ENCODE measurements at regions not wholly inside any gene's neighbourhood (a gene's known extent, or its start where the extent isn't known, plus 50 kb on each side); places are given as distances from the start of the nearest gene placed in this dataset.

- Mint-ChIP-seq H3K36me3 (ENCODE audit: low read depth) (no peaks in the 10 kb centered on the region), H3K4me1 (no peaks in the 10 kb centered on the region), H3K27me3 (no peaks in the 10 kb centered on the region), H3K9me3 (peaks cover 4% of the 10 kb centered on the region), H3K27ac (no peak overlapping the region), H3K4me3 (no peak overlapping the region)
- CTCF ChIA-PET = no interaction called here
- ATAC-seq (ENCODE audit: low read depth) (no peak), DNase-seq (no peak)
- intact Hi-C loops (cut with micrococcal nuclease) = no loop called here
- POLR2A ChIA-PET = no interaction called here
- TF ChIP-seq, protein P1, sequence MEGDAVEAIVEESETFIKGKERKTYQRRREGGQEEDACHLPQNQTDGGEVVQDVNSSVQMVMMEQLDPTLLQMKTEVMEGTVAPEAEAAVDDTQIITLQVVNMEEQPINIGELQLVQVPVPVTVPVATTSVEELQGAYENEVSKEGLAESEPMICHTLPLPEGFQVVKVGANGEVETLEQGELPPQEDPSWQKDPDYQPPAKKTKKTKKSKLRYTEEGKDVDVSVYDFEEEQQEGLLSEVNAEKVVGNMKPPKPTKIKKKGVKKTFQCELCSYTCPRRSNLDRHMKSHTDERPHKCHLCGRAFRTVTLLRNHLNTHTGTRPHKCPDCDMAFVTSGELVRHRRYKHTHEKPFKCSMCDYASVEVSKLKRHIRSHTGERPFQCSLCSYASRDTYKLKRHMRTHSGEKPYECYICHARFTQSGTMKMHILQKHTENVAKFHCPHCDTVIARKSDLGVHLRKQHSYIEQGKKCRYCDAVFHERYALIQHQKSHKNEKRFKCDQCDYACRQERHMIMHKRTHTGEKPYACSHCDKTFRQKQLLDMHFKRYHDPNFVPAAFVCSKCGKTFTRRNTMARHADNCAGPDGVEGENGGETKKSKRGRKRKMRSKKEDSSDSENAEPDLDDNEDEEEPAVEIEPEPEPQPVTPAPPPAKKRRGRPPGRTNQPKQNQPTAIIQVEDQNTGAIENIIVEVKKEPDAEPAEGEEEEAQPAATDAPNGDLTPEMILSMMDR (IDR thresholded peaks at IDR 0.05) = no peak
These were observed 1132.2 kb upstream of the FAM98A start for GRCh38 chr2:34731292-34731691.

DNA sequence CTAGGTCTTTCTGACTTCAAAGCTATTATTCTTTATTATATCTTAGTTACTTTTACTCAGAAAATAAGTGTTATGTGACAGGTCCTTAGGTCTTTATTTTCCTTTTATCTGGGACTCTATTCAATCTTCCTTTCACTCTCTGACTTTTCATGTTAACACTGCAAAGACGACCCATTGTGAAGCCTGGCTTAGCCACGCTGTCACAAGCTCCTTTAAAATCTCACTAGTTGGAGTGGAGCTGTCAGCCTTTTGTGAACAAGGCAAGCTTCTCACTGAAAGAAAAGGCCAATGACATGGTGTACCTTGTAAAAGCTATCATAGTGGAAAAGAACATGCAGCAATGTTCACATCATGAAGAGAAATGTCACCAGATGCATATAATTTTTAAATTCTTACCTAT lies 1130.7 kb upstream of the FAM98A start:
- H3K27me3 Mint-ChIP-seq = no peaks in the 10 kb centered on the region
- intact Hi-C loops (cut with micrococcal nuclease) = no loop called here
- no peak for DNase-seq
- no peak overlapping the region for H3K27ac Mint-ChIP-seq
- H3K4me1 Mint-ChIP-seq = no peaks in the 10 kb centered on the region
- POLR2A ChIA-PET = no interaction called here
- no peak for ATAC-seq (ENCODE audit: low read depth)
- H3K36me3 Mint-ChIP-seq (ENCODE audit: low read depth) = no peaks in the 10 kb centered on the region
- TF ChIP-seq, protein P1 (IDR thresholded peaks at IDR 0.05) = no peak
- H3K4me3 Mint-ChIP-seq = no peak overlapping the region
- CTCF ChIA-PET = no interaction called here
- peaks cover 4% of the 10 kb centered on the region for H3K9me3 Mint-ChIP-seq

DNA sequence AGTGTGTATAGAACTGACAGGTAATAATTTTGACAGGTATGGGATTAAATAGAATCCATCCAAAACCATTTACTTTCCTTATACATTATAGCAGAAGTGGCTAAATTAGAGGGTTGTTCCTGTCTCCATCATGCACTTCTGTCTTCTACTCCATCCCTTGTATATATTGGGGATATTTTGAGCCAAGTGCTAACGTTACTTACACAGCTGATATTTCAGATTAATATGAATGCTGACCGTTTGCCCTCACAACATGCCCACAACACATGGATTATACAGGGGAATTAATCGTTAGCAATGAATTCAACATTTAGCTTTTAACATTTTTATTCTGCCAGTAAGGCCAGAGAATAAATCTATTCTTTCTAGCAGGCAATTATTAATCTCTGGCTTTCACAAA lies 1125.0 kb upstream of the FAM98A start:
- CTCF ChIA-PET = no interaction called here

GRCh38 chr2:34723683-34724082 lies 1124.6 kb upstream of the FAM98A start:
- H3K36me3 Mint-ChIP-seq (ENCODE audit: low read depth) = no peaks in the 10 kb centered on the region
- POLR2A ChIA-PET = no interaction called here
- no peaks in the 10 kb centered on the region for H3K27me3 Mint-ChIP-seq
- no peak overlapping the region for H3K4me3 Mint-ChIP-seq
- no peak for DNase-seq
- no peaks in the 10 kb centered on the region for H3K4me1 Mint-ChIP-seq
- H3K9me3 Mint-ChIP-seq = peaks cover 7% of the 10 kb centered on the region
- no peak for ATAC-seq (ENCODE audit: low read depth)
- CTCF ChIA-PET = no interaction called here
- intact Hi-C loops (cut with micrococcal nuclease) = no loop called here
- no peak overlapping the region for H3K27ac Mint-ChIP-seq
- TF ChIP-seq, protein P1 (IDR thresholded peaks at IDR 0.05) = no peak

More for the DNA sequence above, 1125.0 kb upstream of the FAM98A start:
- no peaks in the 10 kb centered on the region for H3K36me3 Mint-ChIP-seq (ENCODE audit: low read depth)
- intact Hi-C loops (cut with micrococcal nuclease) = no loop called here
- no peaks in the 10 kb centered on the region for H3K27me3 Mint-ChIP-seq
- POLR2A ChIA-PET = no interaction called here
- ATAC-seq (ENCODE audit: low read depth) (no peak), DNase-seq (no peak)
- no peak overlapping the region for H3K27ac Mint-ChIP-seq
- TF ChIP-seq, protein P1 (IDR thresholded peaks at IDR 0.05) = no peak
- no peak overlapping the region for H3K4me3 Mint-ChIP-seq
- H3K4me1 Mint-ChIP-seq = no peaks in the 10 kb centered on the region
- peaks cover 5% of the 10 kb centered on the region for H3K9me3 Mint-ChIP-seq

GRCh38 chr2:34719206-34719605 lies 1120.1 kb upstream of the FAM98A start:
- CTCF ChIA-PET = no interaction called here
- POLR2A ChIA-PET = no interaction called here
- H3K27ac Mint-ChIP-seq = no peak overlapping the region
- no peaks in the 10 kb centered on the region for H3K27me3 Mint-ChIP-seq
- ATAC-seq (ENCODE audit: low read depth) (no peak), DNase-seq (no peak)
- no peak overlapping the region for H3K4me3 Mint-ChIP-seq
- H3K4me1 Mint-ChIP-seq = no peaks in the 10 kb centered on the region
- intact Hi-C loops (cut with micrococcal nuclease) = no loop called here
- peaks cover 14% of the 10 kb centered on the region for H3K9me3 Mint-ChIP-seq
- TF ChIP-seq, protein P1 (IDR thresholded peaks at IDR 0.05) = no peak
- no peaks in the 10 kb centered on the region for H3K36me3 Mint-ChIP-seq (ENCODE audit: low read depth)

All from activated B cell treated with CpG ODN at 0.5 μM for 24 hours (primary cell).